Tibial nerve (tissue), 3 donors: ENCODE measurements at regions not wholly inside any gene's neighbourhood (a gene's known extent, or its start where the extent isn't known, plus 50 kb on each side); places are given as distances from the start of the nearest gene placed in this dataset.

Source experiments
- CTCF ChIP-seq, 5 experiments: fragments of 200-600 bp in 3 of 5; fragments of 450-650 bp in 2 of 5; sonication (generic) in 3 of 5; IDR thresholded peaks; one replicate each; pipeline ENCODE4 v1.5.1; 2016 to 2019; ENCODE audit warnings: antibody characterized with exemption in 5 of 5, mild to moderate bottlenecking in 3 of 5, moderate library complexity in 2 of 5
- POLR2A ChIP-seq, 2 donors: fragments of 450-650 bp; IDR thresholded peaks; one replicate each; pipeline ENCODE4 v1.6.1; 2017; ENCODE audit warnings: antibody characterized with exemption in 2 of 2, mild to moderate bottlenecking in 2 of 2, moderate library complexity in 2 of 2

GRCh38 chr2:105556366-105556765 is 157.5 kb upstream of the FHL2 start:
- TF ChIP-seq CTCF (IDR thresholded peaks at IDR 0.05) (no peak), POLR2A (IDR thresholded peaks at IDR 0.05) (no peak)
